Activated CD4-positive, alpha-beta T cell treated with anti-CD3 and anti-CD28 coated beads, Interleukin-2, Interleukin-6, amounts not matched to agents 100 ng/mL and 50 ng/mL, durations not matched to agents 16 hours and 8 hours (primary cell): ENCODE measurements at regions not wholly inside any gene's neighbourhood (a gene's known extent, or its start where the extent isn't known, plus 50 kb on each side); places are given as distances from the start of the nearest gene placed in this dataset.
"Not testable (repeated sequence)": the region's sequence is repeated elsewhere in the genome, so short reads cannot be mapped to it uniquely, and the experiment has no call there.

Experiments
- DNase-seq: peaks from one replicate; pipeline ENCODE4 v3.0.0-alpha.2; 2020

GRCh38 chr1:170789063-170789462 is 125.1 kb downstream of the PRRX1 start:
- DNase-seq, result no peak

- no peak for DNase-seq
These were observed 126.2 kb downstream of the PRRX1 start for GRCh38 chr1:170790175-170790574.

GRCh38 chr1:170790651-170791071 is 126.7 kb downstream of the PRRX1 start:
- peak; percentile 1 for DNase-seq

GRCh38 chr1:170791941-170792340 is 128.0 kb downstream of the PRRX1 start:
- no peak for DNase-seq

GRCh38 chr1:170800265-170800664 is 135.1 kb upstream of the MROH9 start:
- DNase-seq, result no peak

- no peak for DNase-seq
These were observed 134.5 kb upstream of the MROH9 start for GRCh38 chr1:170800812-170801211.

- DNase-seq, result no peak
These were observed 131.6 kb upstream of the MROH9 start for GRCh38 chr1:170803711-170804110.

GRCh38 chr1:170804419-170804818 is 130.9 kb upstream of the MROH9 start:
- DNase-seq, result no peak

GRCh38 chr1:170804879-170805278 is 130.5 kb upstream of the MROH9 start:
- DNase-seq, result no peak

GRCh38 chr1:170806961-170807360 is 128.4 kb upstream of the MROH9 start:
- no peak for DNase-seq

GRCh38 chr1:170807432-170807831 is 127.9 kb upstream of the MROH9 start:
- DNase-seq, result no peak

GRCh38 chr1:170808216-170808885 is 127.0 kb upstream of the MROH9 start:
- no peak for DNase-seq

GRCh38 chr1:170811013-170811412 is 124.3 kb upstream of the MROH9 start:
- DNase-seq, result not testable (repeated sequence)

GRCh38 chr1:170819781-170820180 is 115.6 kb upstream of the MROH9 start:
- DNase-seq, result no peak

- no peak for DNase-seq
These were observed 112.2 kb upstream of the MROH9 start for GRCh38 chr1:170823120-170823519.

- no peak for DNase-seq
These were observed 104.1 kb upstream of the MROH9 start for GRCh38 chr1:170831276-170831675.

- DNase-seq, result no peak
These were observed 99.2 kb upstream of the MROH9 start for GRCh38 chr1:170836141-170836540.

GRCh38 chr1:170840371-170840770 is 95.0 kb upstream of the MROH9 start:
- DNase-seq, result no peak

- no peak for DNase-seq
These were observed 82.0 kb upstream of the MROH9 start for GRCh38 chr1:170853302-170853701.

- no peak for DNase-seq
These were observed 81.5 kb upstream of the MROH9 start for GRCh38 chr1:170853867-170854266.

- no peak for DNase-seq
These were observed 80.7 kb upstream of the MROH9 start for GRCh38 chr1:170854677-170855076.

GRCh38 chr1:170856455-170856854 is 78.9 kb upstream of the MROH9 start:
- DNase-seq, result no peak

- DNase-seq, result no peak
These were observed 77.4 kb upstream of the MROH9 start for GRCh38 chr1:170857955-170858354.

GRCh38 chr1:170863621-170864020 is 71.7 kb upstream of the MROH9 start:
- no peak for DNase-seq

GRCh38 chr1:170864238-170864637 is 71.1 kb upstream of the MROH9 start:
- no peak for DNase-seq
